NCI-H2171 treated with DMSO at 0.1 percent for 48 hours (cell line): ENCODE measurements at regions not wholly inside any gene's neighbourhood (a gene's known extent, or its start where the extent isn't known, plus 50 kb on each side); places are given as distances from the start of the nearest gene placed in this dataset.

ENCODE experiments used
- DNase-seq: peaks from one replicate; lab custom pipeline; 2025; lab: John Stamatoyannopoulos, UW

DNA sequence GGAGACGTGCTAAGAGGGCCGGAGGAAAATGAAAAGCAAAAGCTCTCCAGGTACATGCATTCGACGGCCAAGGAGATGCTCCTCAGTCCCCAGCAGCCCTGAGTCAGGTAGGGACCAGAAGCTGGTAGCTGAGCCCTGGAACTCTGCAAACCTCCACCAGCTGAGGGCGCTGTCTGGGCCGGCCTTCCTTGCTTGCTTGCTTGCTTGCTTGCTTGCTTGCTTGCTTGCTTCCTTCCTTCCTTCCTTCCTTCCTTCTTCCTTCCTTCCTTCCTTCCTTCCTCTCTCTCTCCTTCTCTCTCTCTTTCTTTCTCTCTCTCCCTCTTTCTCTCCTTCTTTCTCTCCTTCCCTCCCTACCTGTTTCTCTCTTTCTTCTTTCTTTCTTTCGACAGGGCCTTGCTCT, 94.6 kb upstream of the RASGRF1 start:
- no peak for DNase-seq

- peak; percentile 82 for DNase-seq
Measured at GRCh38 chr15:79184465-79184892, 93.9 kb upstream of the RASGRF1 start.

- DNase-seq: no peak
Measured at GRCh38 chr15:79180318-79180717, 89.7 kb upstream of the RASGRF1 start.

DNA sequence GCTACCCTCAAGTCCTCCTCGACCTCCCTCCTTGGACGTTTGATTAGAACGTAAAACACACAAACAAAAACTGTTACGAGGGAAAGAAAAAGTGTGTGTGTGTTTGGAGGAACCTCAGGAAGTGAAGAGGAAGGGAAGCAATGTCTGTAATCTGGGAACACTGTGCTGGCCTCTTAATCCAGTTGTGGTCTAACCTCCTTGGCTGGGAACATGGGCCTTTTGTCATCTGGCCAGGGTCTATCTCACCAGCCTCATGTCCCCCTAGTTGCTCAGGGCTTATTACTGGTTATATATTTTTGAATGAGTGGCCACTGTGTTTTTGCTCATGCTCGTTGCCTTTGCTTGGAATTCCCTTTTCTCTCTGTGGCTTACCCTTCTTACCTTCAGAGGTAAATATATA, 89.0 kb upstream of the RASGRF1 start:
- DNase-seq: no peak

DNA sequence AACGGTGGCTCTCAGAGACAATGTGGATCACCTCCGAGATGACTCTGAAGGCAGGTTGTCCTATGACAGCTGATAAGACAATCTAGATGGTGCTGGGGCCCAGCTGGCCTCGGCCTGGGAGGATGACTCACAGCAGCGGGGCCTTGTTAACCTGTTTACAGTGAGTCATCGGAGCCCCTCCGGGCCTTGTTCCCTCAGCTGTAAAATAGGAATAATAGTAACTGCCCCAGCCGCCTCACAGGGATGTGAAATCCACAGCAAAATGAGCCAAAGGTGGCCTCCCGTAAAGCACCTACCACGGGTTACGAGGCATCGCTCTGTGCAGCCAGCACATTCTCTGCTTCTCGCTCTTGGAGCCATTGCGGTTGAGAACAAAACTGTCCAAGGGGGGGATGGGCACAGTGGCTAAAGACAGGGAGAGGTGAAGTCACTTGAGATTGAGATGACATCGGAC, 88.6 kb upstream of the RASGRF1 start:
- no peak for DNase-seq

GRCh38 chr15:79178594-79178993, 88.0 kb upstream of the RASGRF1 start:
- DNase-seq: no peak

DNA sequence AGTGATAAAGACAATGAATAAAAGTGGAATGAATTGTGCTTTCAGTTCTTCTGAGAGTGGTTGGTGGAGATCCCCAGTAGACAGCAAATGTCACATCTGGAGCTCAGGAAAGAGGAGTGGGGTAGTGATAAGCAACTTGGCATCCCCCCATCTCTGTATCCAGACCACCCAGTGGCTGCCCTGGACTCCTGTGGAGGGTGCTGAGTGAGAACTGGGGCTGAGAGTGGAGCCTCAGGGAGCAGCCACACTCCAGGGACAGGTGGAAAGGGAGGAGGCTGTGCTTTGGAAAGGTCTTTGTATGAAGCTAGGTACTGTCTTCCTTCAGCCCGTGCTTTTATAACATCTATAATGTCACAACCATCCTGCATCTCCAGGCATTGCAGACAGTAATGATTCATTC, 85.6 kb upstream of the RASGRF1 start:
- DNase-seq: no peak

DNA sequence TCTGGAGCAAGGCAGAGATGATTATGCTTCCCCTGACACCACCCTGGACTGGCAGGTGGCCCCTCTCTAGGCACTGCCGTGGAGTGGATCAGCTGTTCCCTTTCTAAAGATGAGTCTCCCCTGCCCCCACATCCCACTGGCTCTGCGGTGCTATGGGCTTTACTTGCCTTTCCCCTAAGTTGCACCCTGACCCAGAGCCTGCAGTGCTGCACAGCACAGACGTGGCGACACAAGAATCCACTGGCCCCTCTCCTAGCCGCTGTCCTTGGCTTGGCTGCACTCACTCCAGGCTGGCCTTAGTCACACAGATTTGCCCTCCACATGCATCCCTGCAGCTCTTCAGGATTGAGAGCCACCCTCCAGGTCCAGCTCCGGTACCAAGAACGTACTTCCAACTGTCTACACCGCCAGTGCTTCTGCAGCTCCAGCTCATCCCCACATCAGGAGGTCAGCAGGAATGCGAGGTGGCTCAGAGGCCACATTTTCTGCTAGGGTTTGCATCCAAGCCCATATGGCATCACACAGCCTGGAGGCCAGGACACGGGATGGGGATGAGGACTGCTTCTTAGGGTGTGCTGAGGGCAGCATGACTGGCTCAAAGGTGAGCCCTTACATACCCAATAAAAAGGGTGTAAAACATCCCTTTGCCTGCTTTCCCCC, 82.4 kb upstream of the RASGRF1 start:
- no peak for DNase-seq

DNA sequence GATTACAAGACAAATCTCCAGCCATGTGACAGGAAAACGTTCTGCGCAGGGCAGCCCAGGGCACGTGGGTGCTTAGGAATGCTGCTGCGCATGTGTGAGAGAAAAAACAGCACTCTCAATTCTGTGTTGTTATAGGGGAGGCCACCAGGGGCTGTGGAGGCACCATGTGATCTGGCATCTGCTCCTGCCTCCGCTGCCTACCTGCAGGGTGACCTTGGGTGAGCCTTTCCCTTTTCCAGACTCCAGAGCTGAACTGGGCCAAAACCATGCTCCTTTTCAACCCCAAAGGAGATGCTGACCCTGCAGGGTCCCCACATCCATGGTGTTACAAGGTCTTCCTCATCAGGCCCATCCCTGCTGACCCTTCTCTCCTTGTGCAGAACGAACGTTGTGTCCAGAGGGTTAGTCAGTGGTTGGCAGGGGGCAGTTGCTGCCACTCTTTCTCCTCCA, 81.5 kb upstream of the RASGRF1 start:
- DNase-seq: peak; percentile 76

GRCh38 chr15:79171320-79172031, 80.9 kb upstream of the RASGRF1 start:
- DNase-seq: no peak

DNA sequence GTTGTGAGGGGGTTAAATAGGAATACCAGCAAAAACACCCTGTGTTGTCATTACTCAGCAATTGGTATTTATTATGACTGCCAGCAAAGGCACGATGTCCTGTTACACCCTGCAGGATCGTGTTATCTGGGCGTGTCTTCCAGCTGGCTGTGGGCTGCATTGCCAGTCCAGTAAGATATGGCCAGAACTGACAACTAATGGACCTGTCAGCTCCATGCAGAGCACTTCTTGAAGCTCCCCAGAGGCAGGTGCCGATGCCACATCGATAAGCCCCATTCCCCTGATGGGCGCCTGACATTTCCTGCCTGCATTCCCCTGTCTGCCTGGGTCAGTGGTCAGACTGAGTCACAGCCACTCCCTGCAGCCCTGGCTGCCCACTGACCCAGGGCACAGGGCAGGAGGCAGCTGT, 79.7 kb upstream of the RASGRF1 start:
- no peak for DNase-seq

- DNase-seq: no peak
Measured at GRCh38 chr15:79169526-79170133, 79.0 kb upstream of the RASGRF1 start.

GRCh38 chr15:79168922-79169456, 78.4 kb upstream of the RASGRF1 start:
- peak; percentile 76 for DNase-seq

DNA sequence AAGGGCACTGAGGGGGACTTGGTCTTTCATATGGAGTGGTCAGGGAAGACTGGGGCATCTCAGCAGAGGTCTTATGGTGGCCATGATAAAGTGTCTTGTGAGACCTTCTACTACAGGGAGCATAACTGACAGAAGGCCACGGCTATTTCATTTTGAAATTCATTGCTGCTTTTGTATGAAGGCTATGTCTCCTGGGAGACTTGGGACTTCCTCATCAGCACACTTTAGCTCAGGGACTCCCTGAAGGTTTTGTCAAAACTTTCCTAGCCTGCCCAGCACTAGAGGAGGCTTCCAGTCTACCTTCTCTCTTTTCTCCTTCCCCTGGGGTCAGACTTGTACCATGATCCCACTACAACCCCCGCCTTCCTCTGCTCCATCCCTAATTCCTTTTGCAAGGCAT, 77.2 kb upstream of the RASGRF1 start:
- DNase-seq: no peak

- DNase-seq: peak; percentile 47
Measured at GRCh38 chr15:79166311-79166955, 75.9 kb upstream of the RASGRF1 start.

GRCh38 chr15:79164465-79164864, 73.9 kb upstream of the RASGRF1 start:
- no peak for DNase-seq

- DNase-seq: no peak
Measured at GRCh38 chr15:79164043-79164442, 73.5 kb upstream of the RASGRF1 start.

DNA sequence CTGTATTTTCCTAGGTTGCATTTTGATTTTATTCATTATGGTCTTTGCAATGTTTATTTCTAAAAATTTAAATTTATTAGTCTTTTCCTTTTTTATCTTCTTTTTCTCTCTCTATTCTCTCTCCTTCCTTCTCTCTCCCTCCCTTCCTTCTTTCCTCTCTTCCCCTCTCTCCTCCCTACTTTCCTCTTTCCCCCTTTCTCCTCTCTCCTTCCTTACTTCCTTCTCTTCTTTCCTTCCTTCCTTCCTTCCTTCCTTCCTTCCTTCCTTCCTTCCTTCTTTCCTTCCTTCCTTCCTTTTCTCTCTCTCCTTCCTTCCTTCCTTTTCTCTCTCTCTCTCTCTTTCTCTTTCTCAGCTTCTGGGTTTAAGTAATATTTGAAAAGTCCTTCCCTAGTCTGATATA, 72.8 kb upstream of the RASGRF1 start:
- no peak for DNase-seq

GRCh38 chr15:79161837-79162508, 71.4 kb upstream of the RASGRF1 start:
- no peak for DNase-seq

GRCh38 chr15:79160211-79160610, 69.6 kb upstream of the RASGRF1 start:
- no peak for DNase-seq

DNA sequence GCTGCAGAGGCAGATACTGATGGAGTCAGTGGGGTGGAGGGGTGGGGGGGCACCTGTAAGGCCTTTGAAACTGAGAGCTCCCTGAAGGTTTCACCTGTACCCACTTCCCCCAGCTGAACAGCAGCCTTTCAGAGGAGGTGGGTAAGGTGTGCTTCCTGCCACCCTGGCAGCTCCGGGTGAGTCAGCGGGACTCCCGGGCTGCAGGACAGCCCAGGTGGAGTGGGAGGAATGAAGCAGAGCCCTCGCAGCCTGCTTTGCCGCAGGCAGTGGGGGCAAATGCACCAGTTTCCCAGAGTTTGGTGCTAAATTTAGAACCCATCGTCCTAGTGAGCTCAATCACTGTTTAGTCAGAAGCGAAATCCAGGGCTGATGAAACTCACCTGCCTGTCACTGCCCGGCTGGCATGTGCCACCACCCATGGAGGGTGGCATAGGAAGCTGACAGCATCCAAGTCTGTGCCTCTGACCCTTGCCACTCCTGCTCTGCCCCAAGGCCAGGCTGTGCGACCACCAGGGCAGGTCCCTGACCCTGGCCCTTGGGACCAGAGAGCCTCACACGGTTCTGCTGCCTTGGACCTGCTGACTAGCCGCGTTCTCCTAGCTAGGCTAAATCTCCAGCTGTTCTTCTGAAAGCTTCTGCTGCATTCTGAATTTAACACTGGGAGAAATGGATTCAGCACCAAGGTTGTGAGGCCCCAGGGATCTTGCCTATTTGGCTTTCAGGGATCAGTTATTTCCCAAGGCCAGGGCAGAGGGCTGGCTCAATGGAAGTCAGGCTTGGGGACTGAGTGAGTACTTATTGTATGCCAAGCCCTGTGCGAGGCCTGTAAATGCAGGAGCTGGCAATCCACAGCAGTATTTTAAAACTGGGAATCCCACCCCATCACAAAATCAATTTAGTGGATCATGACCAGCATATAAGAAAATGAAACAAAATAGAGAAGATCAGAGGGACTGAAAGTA, 67.3 kb upstream of the RASGRF1 start:
- DNase-seq: no peak
